KMS-11 (cell line): ENCODE measurements at regions not wholly inside any gene's neighbourhood (a gene's known extent, or its start where the extent isn't known, plus 50 kb on each side); places are given as distances from the start of the nearest gene placed in this dataset.

Source experiments
- H2AFZ ChIP-seq: fragments of 200-600 bp; sonication (generic); 2 replicates; pipeline ENCODE4 v1.6.1; 2016; ENCODE audit warnings: antibody characterized with exemption, mixed run types, low read depth
- H3K27ac ChIP-seq: fragments of 200-600 bp; sonication (generic); 2 replicates; pipeline ENCODE4 v1.6.1; 2016; ENCODE audit warnings: mild to moderate bottlenecking, mixed run types
- H3K27me3 ChIP-seq: fragments of 200-600 bp; sonication (generic); 2 replicates; pipeline ENCODE4 v1.6.1; 2017; ENCODE audit warnings: mild to moderate bottlenecking, low read depth, mixed run types, moderate library complexity; ENCODE audit not compliant: insufficient read depth
- H3K36me3 ChIP-seq: fragments of 200-600 bp; sonication (generic); 2 replicates; pipeline ENCODE4 v1.6.1; 2017; ENCODE audit warnings: mild to moderate bottlenecking, mixed run types; ENCODE audit not compliant: insufficient read depth
- H3K4me1 ChIP-seq: fragments of 200-600 bp; sonication (generic); 2 replicates; pipeline ENCODE4 v1.6.1; 2016; ENCODE audit warnings: mild to moderate bottlenecking, low read depth, mixed run types; ENCODE audit not compliant: poor library complexity, severe bottlenecking
- H3K4me2 ChIP-seq: fragments of 200-600 bp; sonication (generic); 2 replicates; pipeline ENCODE4 v1.7.0; 2016; ENCODE audit warnings: mild to moderate bottlenecking, mixed run types
- H3K4me3 ChIP-seq: fragments of 200-600 bp; sonication (generic); IDR thresholded peaks from 2 replicates; pipeline ENCODE4 v1.6.1; 2017; ENCODE audit warnings: low read depth, low read length, mixed read lengths; ENCODE audit not compliant: insufficient read depth
- H3K79me2 ChIP-seq: fragments of 200-600 bp; sonication (generic); 2 replicates; pipeline ENCODE4 v1.6.1; 2016; ENCODE audit warnings: low read depth, mixed run types; ENCODE audit not compliant: insufficient read depth
- H3K9ac ChIP-seq: fragments of 200-600 bp; sonication (generic); 2 replicates; pipeline ENCODE4 v1.6.1; 2016; ENCODE audit warnings: mild to moderate bottlenecking, mixed run types
- H4K20me1 ChIP-seq: fragments of 200-600 bp; sonication (generic); 2 replicates; pipeline ENCODE4 v1.6.1; 2016; ENCODE audit warnings: mild to moderate bottlenecking, mixed run types; ENCODE audit not compliant: insufficient read depth
- CTCF ChIP-seq: fragments of 200-600 bp; sonication (generic); conservative IDR thresholded peaks from 2 replicates; pipeline ENCODE4 v1.6.1; 2017; ENCODE audit warnings: low read depth, mild to moderate bottlenecking, antibody characterized with exemption, low read length, moderate library complexity, mixed read lengths

GRCh38 chr2:6785493-6785892 lies 80.2 kb downstream of the CMPK2 start:
- Histone ChIP-seq H3K27me3 (no peaks in the 10 kb centered on the region), H4K20me1 (no peaks in the 10 kb centered on the region), H3K79me2 (no peaks in the 10 kb centered on the region), H2AFZ (no peak overlapping the region), H3K4me2 (no peak overlapping the region), H3K36me3 (no peaks in the 10 kb centered on the region), H3K4me1 (no peaks in the 10 kb centered on the region), H3K9ac (no peak overlapping the region), H3K4me3 (no peak overlapping the region), H3K27ac (no peak overlapping the region)
- no peak for TF ChIP-seq CTCF

- H3K4me3 ChIP-seq: no peak overlapping the region
- H2AFZ ChIP-seq: no peak overlapping the region
- no peak for TF ChIP-seq CTCF
- no peak overlapping the region for H3K4me2 ChIP-seq
- no peaks in the 10 kb centered on the region for H4K20me1 ChIP-seq
- H3K79me2 ChIP-seq: no peaks in the 10 kb centered on the region
- no peak overlapping the region for H3K9ac ChIP-seq
- H3K27me3 ChIP-seq: no peaks in the 10 kb centered on the region
- H3K27ac ChIP-seq: no peak overlapping the region
- H3K4me1 ChIP-seq: no peaks in the 10 kb centered on the region
- H3K36me3 ChIP-seq: no peaks in the 10 kb centered on the region
Observed at GRCh38 chr2:6787376-6787775, 78.3 kb downstream of the CMPK2 start.

GRCh38 chr2:6788614-6789013 lies 77.1 kb downstream of the CMPK2 start:
- no peak for TF ChIP-seq CTCF

GRCh38 chr2:6789559-6790138 lies 76.1 kb downstream of the CMPK2 start:
- no peak overlapping the region for H3K4me2 ChIP-seq

More at GRCh38 chr2:6788614-6789013, 77.1 kb downstream of the CMPK2 start:
- Histone ChIP-seq H2AFZ (no peak overlapping the region), H3K4me2 (no peak overlapping the region), H3K4me3 (no peak overlapping the region), H3K36me3 (no peaks in the 10 kb centered on the region), H3K4me1 (no peaks in the 10 kb centered on the region), H3K27me3 (no peaks in the 10 kb centered on the region), H3K79me2 (no peaks in the 10 kb centered on the region), H3K9ac (no peak overlapping the region), H3K27ac (no peak overlapping the region), H4K20me1 (no peaks in the 10 kb centered on the region)

More at GRCh38 chr2:6789559-6790138, 76.1 kb downstream of the CMPK2 start:
- Histone ChIP-seq H3K4me3 (no peak overlapping the region), H3K79me2 (no peaks in the 10 kb centered on the region), H3K9ac (no peak overlapping the region), H3K27me3 (no peaks in the 10 kb centered on the region), H3K36me3 (no peaks in the 10 kb centered on the region), H3K27ac (no peak overlapping the region), H4K20me1 (no peaks in the 10 kb centered on the region), H3K4me1 (no peaks in the 10 kb centered on the region), H2AFZ (no peak overlapping the region)
- no peak for TF ChIP-seq CTCF
